H9 (cell line): ENCODE measurements at regions not wholly inside any gene's neighbourhood (a gene's known extent, or its start where the extent isn't known, plus 50 kb on each side); places are given as distances from the start of the nearest gene placed in this dataset.
A peak's percentile ranks its signal among the peaks of the same experiment; 100 is the strongest.

Experiments
- DNase-seq: peaks from one replicate; pipeline ENCODE4 v3.0.0-alpha.2; 2017
- H2AFZ ChIP-seq: one replicate; pipeline ENCODE4 v1.6.1; 2013; ENCODE audit warnings: mild to moderate bottlenecking, low read length, control low read depth, moderate library complexity
- H2AK5ac ChIP-seq: 2 replicates; pipeline ENCODE4 v1.6.1; 2013; ENCODE audit warnings: low read length, control low read depth, mixed read lengths; ENCODE audit not compliant: insufficient read length
- H2BK120ac ChIP-seq: one replicate; pipeline ENCODE4 v1.6.1; 2013; ENCODE audit warnings: low read depth, mild to moderate bottlenecking, low read length, control low read depth, inconsistent platforms; ENCODE audit not compliant: poor library complexity, severe bottlenecking
- H2BK12ac ChIP-seq: 2 replicates; pipeline ENCODE4 v1.6.1; 2013; ENCODE audit warnings: low read length, control low read depth, mixed read lengths, low read depth; ENCODE audit not compliant: insufficient read length
- H2BK15ac ChIP-seq: 2 replicates; pipeline ENCODE4 v1.6.1; 2013; ENCODE audit warnings: low read depth, low read length, control low read depth
- H2BK20ac ChIP-seq: one replicate; pipeline ENCODE4 v1.6.1; 2013; ENCODE audit warnings: low read depth, mild to moderate bottlenecking, low read length, control low read depth, inconsistent platforms; ENCODE audit not compliant: poor library complexity, severe bottlenecking
- H2BK5ac ChIP-seq: 2 replicates; pipeline ENCODE4 v1.6.1; 2013; ENCODE audit warnings: low read length, control low read depth, mixed read lengths; ENCODE audit not compliant: insufficient read length
- H3K14ac ChIP-seq: 2 replicates; pipeline ENCODE4 v1.6.1; 2013; ENCODE audit warnings: low read length, control low read depth; ENCODE audit not compliant: insufficient read depth
- H3K18ac ChIP-seq: 2 replicates; pipeline ENCODE4 v1.6.1; 2013; ENCODE audit warnings: low read depth, mild to moderate bottlenecking, mixed read lengths, low read length, control low read depth; ENCODE audit not compliant: insufficient read length
- H3K23ac ChIP-seq: 2 replicates; pipeline ENCODE4 v1.6.1; 2013; ENCODE audit warnings: low read length, control low read depth, mixed read lengths, low read depth; ENCODE audit not compliant: insufficient read length
- H3K23me2 ChIP-seq: 2 replicates; pipeline ENCODE4 v1.6.1; 2013; ENCODE audit warnings: low read depth, mild to moderate bottlenecking, mixed read lengths, low read length, control low read depth; ENCODE audit not compliant: insufficient read length, poor library complexity, severe bottlenecking
- H3K27ac ChIP-seq: 2 replicates; pipeline ENCODE4 v1.5.1; 2013; ENCODE audit warnings: low read length, control low read depth, mixed read lengths, low read depth; ENCODE audit not compliant: insufficient read length
- H3K27me3 ChIP-seq: 2 replicates; pipeline ENCODE4 v1.6.1; 2013; ENCODE audit warnings: low read length, control low read depth, inconsistent platforms; ENCODE audit not compliant: insufficient read depth
- H3K4ac ChIP-seq: 2 replicates; pipeline ENCODE4 v1.6.1; 2013; ENCODE audit warnings: low read depth, mild to moderate bottlenecking, control low read depth, inconsistent platforms, low read length, moderate library complexity
- H3K4me1 ChIP-seq: 2 replicates; pipeline ENCODE4 v1.6.1; 2013; ENCODE audit warnings: low read length, control low read depth, inconsistent platforms; ENCODE audit not compliant: insufficient read depth
- H3K4me2 ChIP-seq: 2 replicates; pipeline ENCODE4 v1.6.1; 2013; ENCODE audit warnings: low read length, control low read depth, mixed read lengths; ENCODE audit not compliant: insufficient read length, insufficient read depth
- H3K56ac ChIP-seq: 2 replicates; pipeline ENCODE4 v1.6.1; 2013; ENCODE audit warnings: low read depth, mild to moderate bottlenecking, mixed read lengths, low read length, control low read depth; ENCODE audit not compliant: insufficient read length
- H3K79me1 ChIP-seq: 2 replicates; pipeline ENCODE4 v1.6.1; 2013; ENCODE audit warnings: low read depth, mild to moderate bottlenecking, moderate library complexity, low read length, control low read depth, inconsistent platforms; ENCODE audit not compliant: insufficient read depth, poor library complexity, severe bottlenecking
- H3K79me2 ChIP-seq: 2 replicates; pipeline ENCODE4 v1.6.1; 2013; ENCODE audit warnings: low read length, control low read depth, inconsistent platforms; ENCODE audit not compliant: insufficient read depth
- H3K9ac ChIP-seq: 2 replicates; pipeline ENCODE4 v1.6.1; 2013; ENCODE audit warnings: low read length, control low read depth, mixed read lengths; ENCODE audit not compliant: insufficient read length; ENCODE audit errors: extremely low read depth
- H3K9me3 ChIP-seq: one replicate; pipeline ENCODE4 v1.6.1; 2013; ENCODE audit warnings: low read depth, low read length, inconsistent platforms; ENCODE audit not compliant: control insufficient read depth
- H3T11ph ChIP-seq: one replicate; pipeline ENCODE4 v1.6.1; 2013; ENCODE audit warnings: mild to moderate bottlenecking, low read length, control low read depth, inconsistent platforms
- H4K20me1 ChIP-seq: one replicate; pipeline ENCODE4 v1.6.1; 2013; ENCODE audit not compliant: control insufficient read depth, insufficient read length, insufficient read depth
- H4K5ac ChIP-seq: 2 replicates; pipeline ENCODE4 v1.6.1; 2013; ENCODE audit warnings: low read depth, mild to moderate bottlenecking, mixed read lengths, low read length, control low read depth; ENCODE audit not compliant: insufficient read length
- H4K8ac ChIP-seq: replicated peaks from 2 replicates; pipeline ENCODE4 v1.6.1; 2013; ENCODE audit warnings: low read length, control low read depth, mixed read lengths, low read depth; ENCODE audit not compliant: insufficient read length
- H4K91ac ChIP-seq: 2 replicates; pipeline ENCODE4 v1.6.1; 2013; ENCODE audit warnings: low read depth, mild to moderate bottlenecking, moderate library complexity, mixed read lengths, low read length, control low read depth; ENCODE audit not compliant: insufficient read length
- H3K27ac Mint-ChIP-seq, 3 experiments: 2 replicates in 2 of 3; 3 replicates in 1 of 3; pipeline ENCODE4 v1.8.0; 2020 to 2021; ENCODE audit warnings: mixed read lengths in 3 of 3, mild to moderate bottlenecking in 1 of 3, moderate library complexity in 1 of 3
- H3K27me3 Mint-ChIP-seq: 2 replicates; pipeline ENCODE4 v1.8.0; 2021; ENCODE audit warnings: low read depth, mild to moderate bottlenecking, moderate library complexity, mixed read lengths
- H3K36me3 Mint-ChIP-seq, 3 experiments: 2 replicates in 2 of 3; 3 replicates in 1 of 3; pipeline ENCODE4 v1.8.0; 2020 to 2021; ENCODE audit warnings: low read depth in 3 of 3, mixed read lengths in 3 of 3; ENCODE audit not compliant: insufficient read depth in 1 of 3
- H3K4me1 Mint-ChIP-seq, 2 experiments: 2 replicates each; pipeline ENCODE4 v1.8.0; 2020; ENCODE audit warnings: mixed read lengths in 2 of 2
- H3K4me3 Mint-ChIP-seq, 2 experiments: 2 replicates in 1 of 2; 3 replicates in 1 of 2; pipeline ENCODE4 v1.8.0; 2020 to 2021; ENCODE audit warnings: mild to moderate bottlenecking in 2 of 2, mixed read lengths in 2 of 2, moderate library complexity in 1 of 2
- H3K9me3 Mint-ChIP-seq, 2 experiments: 2 replicates in 1 of 2; 3 replicates in 1 of 2; pipeline ENCODE4 v1.8.0; 2020; ENCODE audit warnings: mild to moderate bottlenecking in 2 of 2, mixed read lengths in 2 of 2, moderate library complexity in 1 of 2
- WGBS: extraction: QIAGEN DNeasy Blood & Tissue Kit; methylation state at CpG from one replicate; pipeline ENCODE4 v1.1.7; 2013; ENCODE audit warnings: missing lambda C conversion rate, low lambda C conversion rate, mixed read lengths; ENCODE audit not compliant: insufficient read length; ENCODE audit errors: extremely low coverage; 5-methylcytosine and 5-hydroxymethylcytosine counted together
- TF ChIP-seq, protein P1 (sequence below): fragments of 200-600 bp; sonication (generic); conservative IDR thresholded peaks from 3 replicates; pipeline ENCODE4 v1.8.0; 2021; ENCODE audit warnings: antibody characterized with exemption, mild to moderate bottlenecking

DNA sequence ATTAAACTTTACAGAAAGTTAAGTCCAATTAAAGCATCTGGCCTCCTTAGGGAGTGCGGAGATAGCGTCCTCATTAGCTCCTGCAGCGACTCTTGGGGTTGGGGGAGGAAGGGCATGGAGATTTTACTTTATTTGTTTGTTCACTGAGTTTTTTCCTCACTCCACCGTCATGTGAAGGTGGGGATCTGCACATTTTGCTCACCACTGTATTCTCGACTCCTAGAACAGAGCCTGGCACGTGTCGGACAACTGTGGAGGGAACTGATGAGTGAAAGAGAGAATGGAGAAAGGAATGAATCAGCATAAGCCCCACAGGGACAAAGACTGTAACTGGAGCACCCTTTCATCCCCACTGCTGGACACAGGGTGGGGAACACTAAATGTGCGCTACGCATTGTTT lies 205.1 kb upstream of the TSHZ3 start:
- Histone ChIP-seq H3K4me1 (no peaks in the 10 kb centered on the region; the same call in 1 of the 2 replicates), H3K79me1 (no peaks in the 10 kb centered on the region), H4K5ac (no peak overlapping the region), H3K9ac (no peak overlapping the region), H2AFZ (no peak overlapping the region), H2BK120ac (no peak overlapping the region), H3K23ac (no peak overlapping the region), H3K56ac (no peak overlapping the region), H2BK12ac (no peak overlapping the region), H3T11ph (no peak overlapping the region), H4K8ac (no peak overlapping the region), H3K27ac (no peak overlapping the region), H3K14ac (no peak overlapping the region), H3K9me3 (peaks cover 5% of the 10 kb centered on the region), H4K20me1 (no peaks in the 10 kb centered on the region), H2BK5ac (no peak overlapping the region), H3K27me3 (no peaks in the 10 kb centered on the region), H4K91ac (no peak overlapping the region), H3K18ac (no peak overlapping the region), H2BK20ac (no peak overlapping the region), H3K4me2 (no peak overlapping the region), H3K23me2 (no peaks in the 10 kb centered on the region), H3K4ac (no peak overlapping the region), H3K79me2 (no peaks in the 10 kb centered on the region), H2AK5ac (no peak overlapping the region), H2BK15ac (no peak overlapping the region)
- Mint-ChIP-seq H3K27ac (no peak overlapping the region; a peak in 1 of 7 replicates), H3K27me3 (no peaks in the 10 kb centered on the region; the same call in 1 of the 2 replicates), H3K9me3 (peaks cover 9 to 13% of the 10 kb centered on the region in 2 experiments; a peak in 4 of 5 replicates), H3K4me3 (peak overlapping the region in 1 of 2 experiments; percentile 17; a peak in 1 of 5 replicates), H3K36me3 (peaks cover 0 to 10% (median 4%) of the 10 kb centered on the region in 3 experiments; a peak in 4 of 7 replicates), H3K4me1 (peaks cover 11 to 18% of the 10 kb centered on the region in 2 experiments)
- DNase-seq = no peak
- no CpG with 5 or more reads among the region's 9 CpGs for WGBS
- TF ChIP-seq, protein P1, sequence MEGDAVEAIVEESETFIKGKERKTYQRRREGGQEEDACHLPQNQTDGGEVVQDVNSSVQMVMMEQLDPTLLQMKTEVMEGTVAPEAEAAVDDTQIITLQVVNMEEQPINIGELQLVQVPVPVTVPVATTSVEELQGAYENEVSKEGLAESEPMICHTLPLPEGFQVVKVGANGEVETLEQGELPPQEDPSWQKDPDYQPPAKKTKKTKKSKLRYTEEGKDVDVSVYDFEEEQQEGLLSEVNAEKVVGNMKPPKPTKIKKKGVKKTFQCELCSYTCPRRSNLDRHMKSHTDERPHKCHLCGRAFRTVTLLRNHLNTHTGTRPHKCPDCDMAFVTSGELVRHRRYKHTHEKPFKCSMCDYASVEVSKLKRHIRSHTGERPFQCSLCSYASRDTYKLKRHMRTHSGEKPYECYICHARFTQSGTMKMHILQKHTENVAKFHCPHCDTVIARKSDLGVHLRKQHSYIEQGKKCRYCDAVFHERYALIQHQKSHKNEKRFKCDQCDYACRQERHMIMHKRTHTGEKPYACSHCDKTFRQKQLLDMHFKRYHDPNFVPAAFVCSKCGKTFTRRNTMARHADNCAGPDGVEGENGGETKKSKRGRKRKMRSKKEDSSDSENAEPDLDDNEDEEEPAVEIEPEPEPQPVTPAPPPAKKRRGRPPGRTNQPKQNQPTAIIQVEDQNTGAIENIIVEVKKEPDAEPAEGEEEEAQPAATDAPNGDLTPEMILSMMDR = no peak
